AG09319 (cell line): ENCODE measurements at regions not wholly inside any gene's neighbourhood (a gene's known extent, or its start where the extent isn't known, plus 50 kb on each side); places are given as distances from the start of the nearest gene placed in this dataset.

Source experiments
- DNase-seq: peaks from one replicate; pipeline ENCODE4 v3.0.0-alpha.2; 2010; ENCODE audit warnings: low read depth; ENCODE audit errors: extremely low read depth
- CTCF ChIP-seq: IDR thresholded peaks from 2 replicates; pipeline ENCODE4 v1.5.1; 2011; ENCODE audit warnings: low read depth, mild to moderate bottlenecking, inconsistent platforms, low read length, moderate library complexity

- no peak for DNase-seq
- TF ChIP-seq CTCF: no peak
These were observed 415.9 kb upstream of the ERCC4 start for GRCh38 chr16:13503960-13504635.

- no peak for TF ChIP-seq CTCF
- no peak for DNase-seq
These were observed 412.4 kb upstream of the ERCC4 start for GRCh38 chr16:13507530-13507929.

- no peak for DNase-seq
These were observed 409.4 kb upstream of the ERCC4 start for GRCh38 chr16:13510425-13511151.

GRCh38 chr16:13517841-13518240 is 402.1 kb upstream of the ERCC4 start:
- no peak for DNase-seq
- TF ChIP-seq CTCF: no peak

More at GRCh38 chr16:13510425-13511151, 409.4 kb upstream of the ERCC4 start:
- no peak for TF ChIP-seq CTCF

- DNase-seq: no peak
These were observed 400.1 kb upstream of the ERCC4 start for GRCh38 chr16:13519871-13520270.

GRCh38 chr16:13521356-13521755 is 398.6 kb upstream of the ERCC4 start:
- no peak for TF ChIP-seq CTCF
- no peak for DNase-seq

More at GRCh38 chr16:13519871-13520270, 400.1 kb upstream of the ERCC4 start:
- TF ChIP-seq CTCF: no peak

- no peak for DNase-seq
- TF ChIP-seq CTCF: no peak
These were observed 392.6 kb upstream of the ERCC4 start for GRCh38 chr16:13527332-13527731.
